GM12874 (cell line): ENCODE measurements at regions not wholly inside any gene's neighbourhood (a gene's known extent, or its start where the extent isn't known, plus 50 kb on each side); places are given as distances from the start of the nearest gene placed in this dataset.
A peak's percentile ranks its signal among the peaks of the same experiment; 100 is the strongest.

Experiments
- CTCF ChIP-seq: IDR thresholded peaks from 2 replicates; pipeline ENCODE4 v1.5.1; 2011; ENCODE audit warnings: low read depth, mild to moderate bottlenecking, control low read depth, low read length, moderate library complexity; ENCODE audit not compliant: insufficient read depth

GRCh38 chr2:172674034-172674967 is 61.3 kb upstream of the RAPGEF4 start:
- TF ChIP-seq CTCF = peak; percentile 75

- TF ChIP-seq CTCF = no peak
These were observed 60.7 kb upstream of the RAPGEF4 start for GRCh38 chr2:172674968-172675303.

GRCh38 chr2:172677363-172677762 is 58.3 kb upstream of the RAPGEF4 start:
- no peak for TF ChIP-seq CTCF

- no peak for TF ChIP-seq CTCF
These were observed 55.1 kb upstream of the RAPGEF4 start for GRCh38 chr2:172680436-172681068.

- TF ChIP-seq CTCF = no peak
These were observed 50.2 kb upstream of the RAPGEF4 start for GRCh38 chr2:172685467-172685866.
